ENCODE measurements at regions not wholly inside any gene's neighbourhood (a gene's known extent, or its start where the extent isn't known, plus 50 kb on each side); places are given as distances from the start of the nearest gene placed in this dataset.

DNA sequence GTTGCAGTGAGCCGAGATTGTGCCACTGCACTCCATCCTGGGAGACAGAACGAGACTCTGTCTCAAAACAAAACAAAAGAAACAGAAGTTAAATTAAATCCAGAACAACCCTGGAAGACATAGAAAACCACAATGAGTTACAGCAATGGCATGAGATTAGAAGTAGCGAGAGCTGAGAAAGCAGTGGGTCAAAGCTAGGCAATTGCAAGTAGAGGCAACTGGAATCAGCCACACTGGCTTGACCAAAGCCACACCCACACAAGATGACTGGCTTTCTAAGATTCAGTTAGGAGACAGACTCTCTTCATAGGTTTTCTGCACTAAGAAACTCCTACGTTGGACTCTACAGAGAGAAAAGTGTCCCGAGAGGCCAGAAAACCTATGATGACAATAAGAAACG is 443.0 kb downstream of the GPM6A start:
- DNase-seq (ENCODE audit: low read depth in 2 of 3, low spot score in 2 of 3): no peak

DNA sequence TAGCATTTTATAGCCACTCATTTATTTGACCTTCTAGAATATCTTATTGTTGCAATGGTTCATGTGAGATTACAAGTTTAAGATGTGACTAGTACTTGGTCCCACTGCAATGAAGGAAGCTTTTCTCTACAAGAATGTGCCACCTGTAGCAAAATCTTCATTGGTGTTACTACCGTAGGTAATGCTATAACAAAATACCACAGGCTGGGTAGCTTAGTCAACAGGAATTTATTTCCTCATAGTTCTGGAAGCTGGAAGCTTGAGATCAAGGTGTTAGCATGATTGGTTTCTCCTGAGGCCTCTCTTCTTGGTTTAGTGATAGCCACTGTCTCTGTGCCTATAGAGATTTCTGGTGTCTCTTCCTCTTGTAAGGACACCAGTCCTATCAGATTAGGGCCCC is 441.0 kb downstream of the GPM6A start:
- no peak for DNase-seq (ENCODE audit: low read depth in 2 of 3, low spot score in 2 of 3)

DNA sequence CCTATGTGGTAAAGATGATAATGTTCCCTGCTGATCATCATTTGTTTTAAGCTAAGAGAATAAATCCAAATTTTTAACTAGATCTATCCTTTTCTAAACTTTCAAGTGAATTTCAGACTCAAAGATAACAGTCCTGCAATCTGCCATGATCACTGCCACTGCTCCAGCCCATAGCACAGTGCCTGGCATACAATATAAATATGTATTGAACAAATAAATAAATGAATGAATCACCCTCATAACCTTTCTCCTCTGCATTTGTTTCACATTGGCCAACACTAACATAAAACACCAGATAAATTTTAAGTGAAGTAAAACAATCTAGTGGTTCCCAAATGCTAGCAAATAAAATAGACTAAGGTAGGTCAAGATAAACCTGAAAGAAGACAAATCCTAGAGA is 439.0 kb downstream of the GPM6A start:
- no peak for DNase-seq (ENCODE audit: low read depth in 2 of 3, low spot score in 2 of 3)

DNA sequence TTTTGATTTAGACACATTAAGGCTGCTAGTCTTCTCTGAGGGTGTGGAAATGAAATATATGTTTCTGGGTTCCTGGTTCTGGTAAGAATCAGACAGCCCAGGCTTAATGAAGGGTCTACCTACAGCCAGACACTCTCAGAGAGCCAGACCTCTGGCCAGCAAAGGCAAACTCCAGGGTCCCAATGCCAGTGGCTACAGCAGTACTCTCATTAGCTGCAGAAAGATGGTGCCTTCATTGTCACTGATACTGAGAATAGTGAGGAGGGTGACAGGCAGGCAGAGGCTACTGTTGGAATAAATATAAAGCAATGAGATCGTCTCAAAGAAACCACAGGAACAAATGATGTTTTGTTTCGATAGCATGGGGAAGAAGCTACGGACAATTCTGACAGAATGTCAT is 437.6 kb downstream of the GPM6A start:
- DNase-seq (ENCODE audit: low read depth in 2 of 3, low spot score in 2 of 3): no peak

DNA sequence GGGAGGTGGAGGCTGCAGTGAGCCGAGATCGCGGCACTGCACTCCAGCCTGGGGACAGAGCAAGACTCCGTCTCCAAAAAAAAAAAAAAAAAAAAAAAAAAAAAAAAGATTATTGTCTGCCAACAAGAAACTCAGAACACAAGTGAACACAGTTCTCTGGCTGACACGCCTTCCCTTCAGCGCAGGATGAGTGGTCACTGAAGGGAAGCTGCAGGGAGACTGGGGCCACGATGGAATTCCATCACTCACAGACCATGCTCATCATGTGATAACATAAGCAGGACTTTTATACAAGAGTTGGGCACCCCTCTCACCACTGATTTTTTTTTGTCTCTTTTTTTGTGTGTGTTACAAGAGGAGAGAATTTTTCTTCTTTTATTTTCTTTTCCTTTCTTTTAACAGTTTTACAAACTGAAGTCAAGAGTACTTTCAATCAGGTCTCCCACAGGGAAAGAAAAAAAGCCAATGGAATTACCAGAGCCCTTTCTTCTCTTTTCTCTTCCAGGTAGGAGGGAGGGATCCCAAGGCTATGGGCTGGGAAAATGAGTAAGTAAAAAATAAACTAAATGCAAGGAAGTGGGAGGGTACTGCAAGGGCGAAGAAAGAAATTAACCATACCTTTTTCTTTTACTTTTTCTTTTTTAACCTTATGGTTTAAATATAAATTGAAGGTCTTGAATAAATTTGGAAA is 435.6 kb downstream of the GPM6A start:
- no peak for DNase-seq (ENCODE audit: low read depth in 2 of 3, low spot score in 2 of 3)

DNA sequence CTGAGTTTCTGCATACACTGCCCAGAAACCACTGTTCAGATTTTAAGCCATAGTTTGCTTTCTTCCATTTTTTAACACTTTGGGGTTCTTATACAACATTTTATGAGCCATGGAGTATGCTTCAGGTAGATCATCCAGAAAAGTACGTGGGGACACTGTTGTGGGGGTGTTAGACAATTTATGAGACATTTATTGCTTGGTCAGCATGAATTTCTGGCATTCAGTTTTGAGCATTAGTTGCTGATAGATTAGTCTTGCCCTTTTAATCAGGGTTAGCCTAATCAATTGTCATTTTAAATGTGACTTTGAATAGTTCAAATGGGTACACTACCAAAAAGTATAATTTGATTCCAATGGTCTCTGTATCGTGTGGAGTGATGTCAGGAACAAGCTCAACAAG is 434.9 kb downstream of the GPM6A start:
- DNase-seq (ENCODE audit: low read depth in 2 of 3, low spot score in 2 of 3): no peak

DNA sequence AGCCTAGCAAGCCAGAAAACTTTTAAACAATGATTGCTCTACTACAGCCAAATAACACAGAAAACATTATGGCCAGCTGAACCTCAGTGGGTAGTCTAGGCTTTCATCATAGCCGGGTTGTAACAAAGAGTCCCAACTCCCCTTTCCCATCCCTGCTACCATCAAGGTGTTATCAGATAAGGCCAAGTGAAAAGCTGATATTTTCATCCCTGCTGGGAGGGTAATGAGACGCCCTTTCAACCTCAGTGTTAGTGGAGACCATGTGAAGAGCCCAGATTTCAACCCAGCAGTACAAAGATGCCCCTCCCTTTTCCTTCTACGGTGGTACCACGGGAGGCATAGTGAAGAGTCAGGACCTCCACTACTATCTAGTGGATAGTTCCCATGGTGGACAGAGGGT is 433.7 kb downstream of the GPM6A start:
- no peak for DNase-seq (ENCODE audit: low read depth in 2 of 3, low spot score in 2 of 3)

DNA sequence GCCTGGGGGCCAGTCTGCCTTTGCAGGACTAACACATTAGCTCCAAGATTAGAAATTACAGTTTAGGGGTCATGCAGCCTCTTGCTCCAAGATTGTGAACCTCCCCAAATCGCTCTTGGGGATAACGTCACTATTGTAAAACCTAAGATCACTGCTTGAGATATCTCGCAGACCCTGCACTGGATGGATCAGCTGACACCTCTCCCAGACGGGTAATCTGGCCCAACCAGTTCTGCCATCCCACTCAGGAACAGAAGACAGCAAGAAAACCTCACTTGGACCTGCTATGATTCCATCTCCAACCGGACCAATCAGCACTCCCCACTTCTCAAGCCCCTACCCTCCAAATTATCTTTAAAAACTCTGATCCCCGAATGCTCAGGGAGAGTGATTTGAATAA is 431.2 kb downstream of the GPM6A start:
- no peak for DNase-seq (ENCODE audit: low read depth in 2 of 3, low spot score in 2 of 3)

DNA sequence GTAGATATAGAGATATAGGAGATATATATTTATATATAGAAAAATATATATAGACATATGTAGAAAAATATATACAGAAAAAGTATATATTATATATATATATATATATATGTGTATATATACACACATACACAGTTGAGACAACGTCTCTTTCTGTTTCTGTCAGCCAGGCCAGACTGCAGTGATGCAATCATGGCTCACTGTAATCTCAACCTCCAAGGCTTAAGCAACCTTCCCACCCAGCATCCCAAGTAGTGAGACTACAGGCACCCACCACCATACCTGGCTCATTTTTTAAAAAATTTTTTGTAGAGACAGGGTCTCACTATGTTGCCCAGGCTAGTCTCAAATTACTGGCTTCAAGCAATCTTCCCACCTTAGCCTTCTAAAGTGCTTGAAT is 426.3 kb downstream of the GPM6A start:
- DNase-seq (ENCODE audit: low read depth in 2 of 3, low spot score in 2 of 3): no peak

DNA sequence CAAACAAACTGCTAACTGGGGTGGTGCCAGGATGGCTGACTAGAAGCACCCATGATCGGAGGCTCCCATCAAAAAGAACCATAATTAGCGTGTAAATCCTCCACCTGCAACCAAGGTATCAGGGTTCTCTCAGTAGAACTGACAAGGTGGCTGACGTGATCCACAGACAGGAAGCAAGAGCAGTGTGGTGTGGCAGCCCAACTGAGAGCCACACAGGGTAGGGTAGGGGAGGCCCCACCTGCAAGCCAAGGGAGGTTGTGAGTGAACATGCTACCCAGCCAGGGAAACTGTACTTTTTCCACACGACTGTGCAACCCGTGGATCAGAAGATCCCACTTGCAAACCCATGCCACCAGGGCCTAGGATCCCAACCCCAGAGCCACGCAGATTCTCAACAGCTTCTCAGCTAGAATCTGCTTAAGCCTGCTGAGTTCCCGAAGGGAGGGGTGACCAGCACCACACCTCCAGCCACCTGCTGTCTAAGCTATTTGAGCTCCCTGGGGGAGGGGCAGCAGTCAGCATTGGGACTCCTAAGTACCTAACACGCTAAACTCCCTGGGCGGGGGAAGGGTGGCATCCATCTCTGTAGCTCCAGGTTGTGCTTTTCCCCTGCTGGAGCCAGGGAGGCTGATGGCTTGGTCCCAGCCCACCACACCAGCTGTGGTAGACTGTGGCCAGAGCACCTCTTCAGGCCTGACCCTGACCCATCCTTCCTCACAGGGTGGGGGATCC is 425.1 kb downstream of the GPM6A start:
- DNase-seq (ENCODE audit: low read depth in 2 of 3, low spot score in 2 of 3): no peak

DNA sequence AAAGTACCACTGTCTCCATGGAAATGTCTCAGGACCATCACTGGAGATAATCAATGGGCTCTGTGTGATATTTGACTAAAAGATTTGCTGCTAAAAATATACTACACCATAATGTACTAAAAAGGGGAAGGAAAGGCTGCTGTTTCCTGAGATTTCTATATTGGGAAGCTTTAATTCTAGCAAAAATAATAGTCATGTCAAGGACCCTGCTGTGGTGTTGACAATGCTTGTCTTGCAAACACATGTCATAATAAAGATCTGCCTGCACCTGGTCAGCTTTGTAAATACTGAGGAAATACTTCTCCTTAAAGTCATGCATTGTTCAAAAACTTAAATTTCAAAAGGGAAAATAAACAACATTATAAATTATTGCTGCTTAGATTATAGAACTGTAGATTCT is 417.9 kb downstream of the GPM6A start:
- peak in 2 of 3 donors; percentile 34 to 77 for DNase-seq (ENCODE audit: low read depth in 2 of 3, low spot score in 2 of 3)

DNA sequence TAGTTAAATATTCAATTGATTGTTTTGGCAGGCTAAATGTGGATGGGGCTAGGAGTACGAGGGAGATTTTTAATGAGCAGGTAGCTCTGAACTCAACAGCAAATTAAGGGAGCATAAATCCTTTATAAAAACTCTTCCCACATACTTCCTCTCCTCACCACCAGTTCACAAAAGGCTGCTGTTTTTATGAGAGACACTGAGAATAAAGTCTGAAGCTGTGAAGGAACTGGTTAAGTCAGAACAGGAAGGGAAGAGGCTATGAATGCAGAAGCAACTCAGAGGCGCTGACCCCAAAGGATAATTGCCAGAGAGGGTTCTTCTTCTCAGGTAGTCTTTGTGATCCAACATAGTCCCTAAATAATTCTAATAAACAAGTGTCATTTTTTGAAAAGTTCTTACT is 406.1 kb downstream of the GPM6A start:
- DNase-seq (ENCODE audit: low read depth in 2 of 3, low spot score in 2 of 3): peak in 1 of 3 donors; percentile 43

DNA sequence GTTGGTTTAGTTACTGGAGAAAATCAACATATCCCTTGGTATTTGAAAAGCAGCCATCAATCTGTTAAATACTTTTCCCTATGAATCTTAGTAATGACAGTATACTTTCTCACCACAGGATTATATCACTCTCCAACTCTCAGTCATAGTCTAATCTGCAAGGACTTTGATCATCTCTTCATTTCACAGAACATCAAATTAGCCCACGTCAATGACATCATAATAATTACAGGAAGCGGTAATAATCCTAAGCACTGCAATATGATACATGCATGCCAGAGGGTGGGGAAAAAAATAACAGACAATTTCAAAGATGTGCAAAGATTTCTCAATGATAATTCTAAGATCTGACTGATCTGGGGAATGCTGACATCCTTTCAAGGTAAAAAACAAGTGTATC is 404.1 kb downstream of the GPM6A start:
- DNase-seq (ENCODE audit: low read depth in 2 of 3, low spot score in 2 of 3): no peak

DNA sequence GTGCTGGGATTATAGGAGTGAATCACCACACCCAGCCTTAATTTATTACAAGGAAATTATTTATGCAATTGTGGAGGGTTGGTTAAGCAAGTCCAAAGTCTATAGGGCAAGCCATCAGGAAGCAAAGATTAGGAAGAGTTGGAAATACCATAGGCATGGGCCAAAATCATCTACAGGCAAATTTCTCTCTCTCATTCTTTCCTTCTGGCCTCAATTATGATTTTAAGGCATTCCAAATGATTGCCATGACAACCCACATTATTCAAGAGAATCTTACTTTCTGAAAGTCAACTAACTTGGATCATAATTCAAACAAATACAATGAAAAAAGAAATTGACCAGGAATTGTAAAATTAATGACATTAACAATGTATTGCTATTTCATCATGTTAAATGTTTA is 400.8 kb downstream of the GPM6A start:
- DNase-seq (ENCODE audit: low read depth in 2 of 3, low spot score in 2 of 3): no peak

DNA sequence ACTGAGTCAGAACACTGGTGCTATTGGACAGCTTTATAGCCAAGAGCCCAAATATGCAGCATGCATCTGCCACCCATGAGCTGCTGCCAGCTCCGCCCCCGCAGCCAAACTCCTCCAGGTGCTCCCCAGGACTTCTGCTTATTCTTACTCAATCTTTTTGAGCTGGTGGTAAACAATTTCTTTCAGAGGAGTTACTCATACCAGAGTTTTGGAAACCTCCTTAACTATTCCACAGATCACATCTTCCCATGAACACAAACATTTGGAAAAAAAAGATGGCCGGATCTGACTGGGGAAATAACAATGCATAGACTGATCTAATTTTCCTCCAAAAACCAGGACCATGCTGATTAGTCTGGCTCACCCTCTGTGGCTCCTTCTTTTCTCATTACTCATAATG is 399.9 kb downstream of the GPM6A start:
- no peak for DNase-seq (ENCODE audit: low read depth in 2 of 3, low spot score in 2 of 3)

DNA sequence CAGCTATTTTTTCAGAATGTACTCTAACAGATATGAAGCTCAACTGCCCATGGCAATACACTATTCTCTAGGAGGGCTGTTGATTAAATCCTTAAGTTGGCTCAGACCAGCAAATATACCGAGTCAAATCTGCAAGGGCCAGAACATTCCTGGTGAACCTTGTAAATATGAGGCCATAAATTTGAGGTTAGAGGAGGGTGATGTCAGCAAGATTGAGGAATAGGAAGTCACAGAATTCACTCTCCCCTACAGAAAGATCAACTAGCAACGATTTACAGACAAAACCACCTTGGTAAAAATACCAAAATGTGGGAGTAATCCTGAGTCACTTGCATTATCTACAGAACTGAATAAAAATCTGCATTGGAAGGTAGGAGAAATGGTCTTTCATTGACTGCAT is 399.3 kb downstream of the GPM6A start:
- no peak for DNase-seq (ENCODE audit: low read depth in 2 of 3, low spot score in 2 of 3)

DNA sequence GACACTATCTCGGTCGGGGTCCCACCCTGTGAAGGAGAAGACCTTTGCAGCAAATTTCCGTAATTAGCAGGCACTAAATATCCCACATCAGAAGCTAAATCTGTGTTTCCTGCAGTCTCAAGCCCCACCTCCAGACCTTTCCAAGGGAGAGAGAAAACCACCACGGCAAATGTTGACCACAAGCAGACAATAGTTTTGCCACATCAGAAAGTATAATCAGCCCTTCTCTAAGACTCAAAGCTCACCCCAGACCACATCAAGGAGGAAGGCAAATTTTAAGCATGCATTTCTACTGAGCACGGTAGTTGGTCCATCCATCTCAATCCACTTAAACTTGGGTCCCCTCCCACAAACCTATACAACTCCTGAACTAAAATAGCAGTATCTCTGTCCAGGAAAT is 398.5 kb downstream of the GPM6A start:
- DNase-seq (ENCODE audit: low read depth in 2 of 3, low spot score in 2 of 3): no peak

DNA sequence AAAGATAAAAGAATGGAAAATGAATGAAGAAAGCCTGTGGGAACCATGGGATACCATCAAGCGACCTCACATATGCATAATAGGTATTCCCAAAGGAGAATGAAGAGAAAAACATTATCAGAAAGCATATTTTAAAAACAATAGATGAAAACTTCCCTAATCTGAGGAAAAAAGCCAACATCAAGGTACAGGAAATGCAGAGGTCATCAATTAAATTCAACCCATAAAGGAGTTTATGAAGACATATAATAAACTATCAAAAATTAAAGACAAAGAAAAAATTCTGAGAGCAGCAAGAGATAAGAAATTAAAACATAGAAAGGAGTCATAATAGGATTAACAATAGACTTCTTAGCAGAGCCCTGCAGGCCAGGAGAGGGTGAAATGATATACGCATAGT is 397.5 kb downstream of the GPM6A start:
- DNase-seq (ENCODE audit: low read depth in 2 of 3, low spot score in 2 of 3): no peak

DNA sequence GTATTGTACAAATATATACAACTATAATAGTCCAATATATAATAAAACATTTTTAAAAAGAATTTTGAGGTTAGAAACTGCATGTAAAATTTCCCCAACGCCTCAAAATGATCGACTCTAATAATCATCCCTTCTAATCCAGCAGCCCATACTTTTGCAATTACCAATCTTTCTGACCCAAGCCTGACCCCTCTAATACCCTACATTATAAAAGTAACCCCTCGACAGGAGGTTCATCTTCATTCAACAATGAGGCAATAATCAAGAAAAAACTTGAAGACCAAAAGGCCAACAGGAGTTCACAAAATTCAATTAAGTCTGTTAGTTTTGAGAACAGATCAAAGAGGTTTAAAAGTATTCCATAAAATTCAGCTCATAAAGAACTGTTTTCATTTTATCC is 393.5 kb downstream of the GPM6A start:
- no peak for DNase-seq (ENCODE audit: low read depth in 2 of 3, low spot score in 2 of 3)

DNA sequence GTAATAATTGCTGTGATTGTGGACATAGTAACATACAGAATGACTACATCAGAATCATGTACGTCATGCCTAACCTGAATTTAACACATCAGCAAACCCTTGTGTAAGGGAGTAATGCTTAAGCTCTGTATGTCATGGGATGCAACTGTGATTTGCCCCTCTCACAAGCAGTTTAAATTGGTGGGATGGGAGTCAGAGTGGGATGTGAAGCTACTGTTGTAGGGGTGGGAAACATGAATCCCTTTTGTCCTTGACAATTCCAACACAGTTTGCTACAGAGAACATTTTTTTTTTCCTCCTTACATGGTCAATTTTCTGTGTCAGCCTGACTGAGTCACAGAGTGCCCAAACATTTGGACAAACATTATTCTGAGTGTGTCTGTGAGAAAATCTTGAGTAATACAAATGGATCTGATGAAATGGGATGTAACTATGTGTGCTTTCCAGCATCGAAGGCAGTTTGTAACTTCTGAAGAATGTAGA is 392.8 kb downstream of the GPM6A start:
- no peak for DNase-seq (ENCODE audit: low read depth in 2 of 3, low spot score in 2 of 3)

DNA sequence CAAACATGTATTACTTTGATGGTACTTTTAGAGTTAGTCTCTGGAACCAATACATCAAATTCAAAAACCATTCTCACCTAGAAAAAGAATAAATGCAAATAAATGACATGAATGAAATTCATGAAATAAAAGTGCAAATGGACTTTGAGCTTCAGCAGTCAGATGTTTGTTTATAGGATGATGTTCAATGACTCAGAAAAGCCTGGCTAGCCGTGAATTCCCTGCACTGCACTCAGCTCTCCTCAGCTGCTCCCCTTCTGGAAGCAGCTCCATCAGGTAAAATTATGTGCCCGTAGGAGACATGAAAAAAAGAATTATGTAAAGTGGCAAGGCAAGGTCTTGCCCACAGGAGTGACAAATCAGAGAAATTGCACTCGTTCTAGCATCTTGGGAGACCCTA is 390.6 kb downstream of the GPM6A start:
- DNase-seq (ENCODE audit: low read depth in 2 of 3, low spot score in 2 of 3): no peak

DNA sequence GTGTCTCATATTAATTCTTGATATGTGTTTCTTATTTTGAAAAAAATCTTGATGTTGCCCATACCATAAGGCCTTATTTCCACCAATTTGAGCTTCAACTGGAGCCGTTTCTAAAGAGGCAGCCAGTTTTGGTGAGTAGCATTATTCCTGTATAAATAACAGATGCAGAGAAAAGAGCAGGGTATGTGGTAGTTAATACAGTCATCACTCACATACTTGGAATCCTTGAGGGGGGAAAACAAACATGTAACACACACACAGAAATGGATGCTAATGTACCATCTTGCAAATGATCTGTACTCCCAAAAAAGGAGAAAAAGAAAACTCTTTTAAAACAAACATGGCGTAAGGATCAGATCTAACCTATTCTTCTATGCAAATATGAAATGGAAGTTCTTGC is 389.7 kb downstream of the GPM6A start:
- no peak for DNase-seq (ENCODE audit: low read depth in 2 of 3, low spot score in 2 of 3)

DNA sequence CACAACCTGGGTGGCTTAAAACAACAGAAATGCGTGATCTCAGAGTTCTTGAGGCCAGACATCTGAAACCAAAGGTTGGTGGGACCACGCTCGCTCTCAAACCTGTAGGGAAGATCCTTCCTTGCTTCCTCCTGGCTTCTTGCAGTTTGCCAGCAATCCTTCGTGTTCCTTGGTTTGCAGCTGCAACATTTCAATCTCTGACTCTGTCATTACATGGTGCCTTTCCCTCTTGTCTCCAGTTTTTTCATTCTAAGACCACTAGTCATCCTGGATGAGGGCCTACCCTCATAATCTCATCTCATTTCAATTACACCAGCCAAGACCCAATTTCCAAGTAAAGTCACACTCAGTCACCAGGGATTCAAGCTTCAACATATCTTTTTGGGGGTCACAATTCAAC is 388.0 kb downstream of the GPM6A start:
- DNase-seq (ENCODE audit: low read depth in 2 of 3, low spot score in 2 of 3): no peak
